Hepatocyte (in vitro differentiated cells): ENCODE measurements at regions not wholly inside any gene's neighbourhood (a gene's known extent, or its start where the extent isn't known, plus 50 kb on each side); places are given as distances from the start of the nearest gene placed in this dataset.

Experiments used
- DNase-seq: peaks from one replicate; pipeline ENCODE4 v3.0.0-alpha.2; 2016; ENCODE audit warnings: low spot score
- H2AFZ ChIP-seq: fragments of 200-600 bp; sonication (generic); 2 replicates; pipeline ENCODE4 v1.6.0; 2016; ENCODE audit warnings: antibody characterized with exemption, mild to moderate bottlenecking
- H3K27ac ChIP-seq: fragments of 200-600 bp; sonication (generic); 2 replicates; pipeline ENCODE4 v1.5.1; 2016; ENCODE audit warnings: mild to moderate bottlenecking
- H3K27me3 ChIP-seq: fragments of 200-600 bp; sonication (generic); 2 replicates; pipeline ENCODE4 v1.6.1; 2016
- H3K36me3 ChIP-seq: fragments of 200-600 bp; sonication (generic); replicated peaks from 2 replicates; pipeline ENCODE4 v1.5.1; 2016; ENCODE audit warnings: low read depth; ENCODE audit not compliant: insufficient read depth
- H3K4me1 ChIP-seq: fragments of 200-600 bp; sonication (generic); 2 replicates; pipeline ENCODE4 v1.5.1; 2016; ENCODE audit warnings: mild to moderate bottlenecking, moderate library complexity; ENCODE audit not compliant: insufficient read depth
- H3K4me2 ChIP-seq: fragments of 200-600 bp; sonication (generic); 2 replicates; pipeline ENCODE4 v1.6.0; 2016
- H3K4me3 ChIP-seq: fragments of 200-600 bp; sonication (generic); 2 replicates; pipeline ENCODE4 v1.5.1; 2016; ENCODE audit warnings: mild to moderate bottlenecking
- H3K79me2 ChIP-seq: fragments of 200-600 bp; sonication (generic); 2 replicates; pipeline ENCODE4 v1.6.0; 2017; ENCODE audit warnings: mild to moderate bottlenecking
- H3K9me2 ChIP-seq: fragments of 200-600 bp; sonication (generic); replicated peaks from 2 replicates; pipeline ENCODE4 v1.6.0; 2017; ENCODE audit warnings: mild to moderate bottlenecking; ENCODE audit not compliant: insufficient read depth
- H3K9me3 ChIP-seq: fragments of 200-600 bp; sonication (generic); 2 replicates; pipeline ENCODE4 v1.5.1; 2016; ENCODE audit warnings: low read depth, mild to moderate bottlenecking
- H4K20me1 ChIP-seq: fragments of 200-600 bp; sonication (generic); 2 replicates; pipeline ENCODE4 v1.6.0; 2016; ENCODE audit warnings: mild to moderate bottlenecking; ENCODE audit not compliant: insufficient read depth, poor library complexity, severe bottlenecking
- CTCF ChIP-seq: fragments of 200-600 bp; sonication (generic); IDR thresholded peaks from 2 replicates; pipeline ENCODE4 v1.5.1; 2016; ENCODE audit warnings: antibody characterized with exemption, mild to moderate bottlenecking; ENCODE audit not compliant: poor library complexity
- EZH2 ChIP-seq: fragments of 200-600 bp; sonication (generic); IDR thresholded peaks from 2 replicates; pipeline ENCODE4 v1.6.1; 2016; ENCODE audit warnings: antibody characterized with exemption, mild to moderate bottlenecking, borderline replicate concordance
- EZH2phosphoT487 ChIP-seq: fragments of 200-600 bp; sonication (generic); IDR thresholded peaks from one replicate; pipeline ENCODE4 v1.6.1; 2018; ENCODE audit warnings: antibody characterized with exemption, mild to moderate bottlenecking, low read depth, moderate library complexity; ENCODE audit not compliant: unreplicated experiment, severe bottlenecking
- WGBS: methylation state at CpG from one replicate; pipeline ENCODE4 v1.1.6; 2016; ENCODE audit warnings: low lambda C conversion rate; ENCODE audit errors: missing lambda C conversion rate; 5-methylcytosine and 5-hydroxymethylcytosine counted together

- H3K27ac ChIP-seq: no peak overlapping the region
- no peak overlapping the region for H3K4me2 ChIP-seq
- H3K9me3 ChIP-seq: no peaks in the 10 kb centered on the region
- H2AFZ ChIP-seq: no peak overlapping the region
- no peaks in the 10 kb centered on the region for H3K36me3 ChIP-seq
- no peak for DNase-seq
- no peaks in the 10 kb centered on the region for H4K20me1 ChIP-seq
- no peak for TF ChIP-seq CTCF
- no peak for TF ChIP-seq EZH2
- TF ChIP-seq EZH2phosphoT487: no peak
- no peaks in the 10 kb centered on the region for H3K79me2 ChIP-seq
- WGBS: 83% methylated on average over 5 of the region's 5 CpGs
- H3K9me2 ChIP-seq: no peaks in the 10 kb centered on the region
- no peaks in the 10 kb centered on the region for H3K27me3 ChIP-seq
- H3K4me3 ChIP-seq: no peak overlapping the region
- no peaks in the 10 kb centered on the region for H3K4me1 ChIP-seq
These were observed 342.8 kb downstream of the TMEM167A start for GRCh38 chr5:82734347-82734746.

- Histone ChIP-seq H3K36me3 (no peaks in the 10 kb centered on the region), H3K9me2 (no peaks in the 10 kb centered on the region), H3K9me3 (no peaks in the 10 kb centered on the region), H3K27me3 (no peaks in the 10 kb centered on the region), H3K4me3 (no peak overlapping the region), H3K4me2 (no peak overlapping the region), H3K4me1 (no peaks in the 10 kb centered on the region), H4K20me1 (no peaks in the 10 kb centered on the region), H2AFZ (no peak overlapping the region), H3K79me2 (no peaks in the 10 kb centered on the region), H3K27ac (no peak overlapping the region)
- TF ChIP-seq CTCF: no peak
- no peak for TF ChIP-seq EZH2phosphoT487
- TF ChIP-seq EZH2: no peak
- WGBS: 57% methylated on average over 7 of the region's 7 CpGs
- no peak for DNase-seq
These were observed 346.3 kb downstream of the TMEM167A start for GRCh38 chr5:82730913-82731312.

GRCh38 chr5:82728926-82729702 lies 348.1 kb downstream of the TMEM167A start:
- Histone ChIP-seq H3K9me3 (no peaks in the 10 kb centered on the region), H3K27me3 (no peaks in the 10 kb centered on the region), H3K4me2 (no peak overlapping the region), H3K9me2 (no peaks in the 10 kb centered on the region), H4K20me1 (no peaks in the 10 kb centered on the region), H3K4me1 (no peaks in the 10 kb centered on the region), H3K36me3 (no peaks in the 10 kb centered on the region), H3K4me3 (no peak overlapping the region), H2AFZ (no peak overlapping the region), H3K79me2 (no peaks in the 10 kb centered on the region), H3K27ac (no peak overlapping the region)
- whole genome bisulfite sequencing: 78% methylated on average over 9 of the region's 9 CpGs
- TF ChIP-seq EZH2phosphoT487: no peak
- no peak for TF ChIP-seq CTCF
- TF ChIP-seq EZH2: no peak
- DNase-seq: no peak
